ENCODE measurements at regions not wholly inside any gene's neighbourhood (a gene's known extent, or its start where the extent isn't known, plus 50 kb on each side); places are given as distances from the start of the nearest gene placed in this dataset.

DNA sequence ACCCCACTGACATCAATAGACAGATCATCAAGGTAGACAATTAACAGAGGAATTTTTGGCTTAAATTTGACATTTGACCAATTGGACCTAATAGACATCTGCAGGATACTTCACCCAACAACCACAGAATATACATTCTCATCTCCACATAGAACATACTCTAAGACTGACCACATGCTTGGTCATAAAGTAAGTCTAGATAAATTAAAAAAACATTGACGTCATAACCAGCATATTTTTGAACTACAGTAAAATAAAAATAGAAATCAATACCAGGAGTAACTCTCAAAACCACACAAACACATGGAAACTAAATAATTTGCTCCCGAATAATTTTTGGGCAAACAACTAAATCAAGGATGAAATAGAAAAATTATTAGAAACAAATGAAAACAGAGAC, 205.7 kb downstream of the REEP3 start:
- TF ChIP-seq, protein P1, sequence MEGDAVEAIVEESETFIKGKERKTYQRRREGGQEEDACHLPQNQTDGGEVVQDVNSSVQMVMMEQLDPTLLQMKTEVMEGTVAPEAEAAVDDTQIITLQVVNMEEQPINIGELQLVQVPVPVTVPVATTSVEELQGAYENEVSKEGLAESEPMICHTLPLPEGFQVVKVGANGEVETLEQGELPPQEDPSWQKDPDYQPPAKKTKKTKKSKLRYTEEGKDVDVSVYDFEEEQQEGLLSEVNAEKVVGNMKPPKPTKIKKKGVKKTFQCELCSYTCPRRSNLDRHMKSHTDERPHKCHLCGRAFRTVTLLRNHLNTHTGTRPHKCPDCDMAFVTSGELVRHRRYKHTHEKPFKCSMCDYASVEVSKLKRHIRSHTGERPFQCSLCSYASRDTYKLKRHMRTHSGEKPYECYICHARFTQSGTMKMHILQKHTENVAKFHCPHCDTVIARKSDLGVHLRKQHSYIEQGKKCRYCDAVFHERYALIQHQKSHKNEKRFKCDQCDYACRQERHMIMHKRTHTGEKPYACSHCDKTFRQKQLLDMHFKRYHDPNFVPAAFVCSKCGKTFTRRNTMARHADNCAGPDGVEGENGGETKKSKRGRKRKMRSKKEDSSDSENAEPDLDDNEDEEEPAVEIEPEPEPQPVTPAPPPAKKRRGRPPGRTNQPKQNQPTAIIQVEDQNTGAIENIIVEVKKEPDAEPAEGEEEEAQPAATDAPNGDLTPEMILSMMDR (IDR thresholded peaks at IDR 0.05; ENCODE audit: insufficient read depth, low read length, poor library complexity, severe bottlenecking): no peak
- no peak for TF ChIP-seq EZH2phosphoT487 (conservative IDR thresholded peaks at IDR 0.05; ENCODE audit: low read length)
